ENCODE measurements at regions not wholly inside any gene's neighbourhood (a gene's known extent, or its start where the extent isn't known, plus 50 kb on each side); places are given as distances from the start of the nearest gene placed in this dataset.

DNA sequence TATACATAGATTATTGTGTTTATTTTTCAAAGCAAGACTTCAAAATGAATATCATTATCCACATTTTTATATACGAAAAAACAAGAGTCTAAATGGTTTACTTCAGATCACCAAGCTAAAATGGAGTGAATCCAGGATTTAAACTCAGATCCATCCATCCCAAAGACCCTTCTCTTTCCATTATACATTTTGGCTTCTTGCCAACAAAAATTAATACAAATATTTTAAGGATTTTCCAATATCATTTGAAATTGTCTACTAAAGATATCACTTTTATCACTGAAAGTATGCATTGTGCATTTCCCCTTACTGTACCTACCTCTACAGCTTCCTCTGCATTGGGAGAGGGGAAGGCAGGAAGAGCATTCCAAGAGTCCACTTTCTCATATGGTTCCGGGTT is 541.2 kb downstream of the RPS29 start:
- no peak for ATAC-seq
- TF ChIP-seq, protein P1, sequence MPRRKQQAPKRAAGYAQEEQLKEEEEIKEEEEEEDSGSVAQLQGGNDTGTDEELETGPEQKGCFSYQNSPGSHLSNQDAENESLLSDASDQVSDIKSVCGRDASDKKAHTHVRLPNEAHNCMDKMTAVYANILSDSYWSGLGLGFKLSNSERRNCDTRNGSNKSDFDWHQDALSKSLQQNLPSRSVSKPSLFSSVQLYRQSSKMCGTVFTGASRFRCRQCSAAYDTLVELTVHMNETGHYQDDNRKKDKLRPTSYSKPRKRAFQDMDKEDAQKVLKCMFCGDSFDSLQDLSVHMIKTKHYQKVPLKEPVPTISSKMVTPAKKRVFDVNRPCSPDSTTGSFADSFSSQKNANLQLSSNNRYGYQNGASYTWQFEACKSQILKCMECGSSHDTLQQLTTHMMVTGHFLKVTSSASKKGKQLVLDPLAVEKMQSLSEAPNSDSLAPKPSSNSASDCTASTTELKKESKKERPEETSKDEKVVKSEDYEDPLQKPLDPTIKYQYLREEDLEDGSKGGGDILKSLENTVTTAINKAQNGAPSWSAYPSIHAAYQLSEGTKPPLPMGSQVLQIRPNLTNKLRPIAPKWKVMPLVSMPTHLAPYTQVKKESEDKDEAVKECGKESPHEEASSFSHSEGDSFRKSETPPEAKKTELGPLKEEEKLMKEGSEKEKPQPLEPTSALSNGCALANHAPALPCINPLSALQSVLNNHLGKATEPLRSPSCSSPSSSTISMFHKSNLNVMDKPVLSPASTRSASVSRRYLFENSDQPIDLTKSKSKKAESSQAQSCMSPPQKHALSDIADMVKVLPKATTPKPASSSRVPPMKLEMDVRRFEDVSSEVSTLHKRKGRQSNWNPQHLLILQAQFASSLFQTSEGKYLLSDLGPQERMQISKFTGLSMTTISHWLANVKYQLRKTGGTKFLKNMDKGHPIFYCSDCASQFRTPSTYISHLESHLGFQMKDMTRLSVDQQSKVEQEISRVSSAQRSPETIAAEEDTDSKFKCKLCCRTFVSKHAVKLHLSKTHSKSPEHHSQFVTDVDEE (CRISPR knock-in tag; IDR thresholded peaks at IDR 0.05), result no peak

- TF ChIP-seq CSDC2 (CRISPR knock-in tag; IDR thresholded peaks at IDR 0.05) (no peak), ZNF8 (CRISPR knock-in tag; IDR thresholded peaks at IDR 0.05) (no peak), ZFP30 (CRISPR knock-in tag; IDR thresholded peaks at IDR 0.05) (no peak), ZNF70 (CRISPR knock-in tag; IDR thresholded peaks at IDR 0.05) (no peak), OSR1 (CRISPR knock-in tag; IDR thresholded peaks at IDR 0.05) (no peak), RARB (CRISPR knock-in tag; IDR thresholded peaks at IDR 0.05) (no peak), PPARA (CRISPR knock-in tag; IDR thresholded peaks at IDR 0.05; ENCODE audit: borderline replicate concordance) (no peak), POU6F1 (CRISPR knock-in tag; IDR thresholded peaks at IDR 0.05; ENCODE audit: borderline replicate concordance, low read depth) (no peak), ZFP3 (CRISPR knock-in tag; IDR thresholded peaks at IDR 0.05) (no peak), TCF4 (CRISPR knock-in tag; IDR thresholded peaks at IDR 0.05; ENCODE audit: borderline replicate concordance) (no peak), SNAI2 (CRISPR knock-in tag; IDR thresholded peaks at IDR 0.05) (no peak)
- TF ChIP-seq, protein P2, sequence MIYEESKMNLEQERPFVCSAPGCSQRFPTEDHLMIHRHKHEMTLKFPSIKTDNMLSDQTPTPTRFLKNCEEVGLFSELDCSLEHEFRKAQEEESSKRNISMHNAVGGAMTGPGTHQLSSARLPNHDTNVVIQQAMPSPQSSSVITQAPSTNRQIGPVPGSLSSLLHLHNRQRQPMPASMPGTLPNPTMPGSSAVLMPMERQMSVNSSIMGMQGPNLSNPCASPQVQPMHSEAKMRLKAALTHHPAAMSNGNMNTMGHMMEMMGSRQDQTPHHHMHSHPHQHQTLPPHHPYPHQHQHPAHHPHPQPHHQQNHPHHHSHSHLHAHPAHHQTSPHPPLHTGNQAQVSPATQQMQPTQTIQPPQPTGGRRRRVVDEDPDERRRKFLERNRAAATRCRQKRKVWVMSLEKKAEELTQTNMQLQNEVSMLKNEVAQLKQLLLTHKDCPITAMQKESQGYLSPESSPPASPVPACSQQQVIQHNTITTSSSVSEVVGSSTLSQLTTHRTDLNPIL (CRISPR knock-in tag; IDR thresholded peaks at IDR 0.05; ENCODE audit: low read depth), result no peak
- TF ChIP-seq, protein P1 (CRISPR knock-in tag; IDR thresholded peaks at IDR 0.05), result no peak
Observed at GRCh38 chr14:49036984-49037516, 549.1 kb downstream of the RPS29 start.

DNA sequence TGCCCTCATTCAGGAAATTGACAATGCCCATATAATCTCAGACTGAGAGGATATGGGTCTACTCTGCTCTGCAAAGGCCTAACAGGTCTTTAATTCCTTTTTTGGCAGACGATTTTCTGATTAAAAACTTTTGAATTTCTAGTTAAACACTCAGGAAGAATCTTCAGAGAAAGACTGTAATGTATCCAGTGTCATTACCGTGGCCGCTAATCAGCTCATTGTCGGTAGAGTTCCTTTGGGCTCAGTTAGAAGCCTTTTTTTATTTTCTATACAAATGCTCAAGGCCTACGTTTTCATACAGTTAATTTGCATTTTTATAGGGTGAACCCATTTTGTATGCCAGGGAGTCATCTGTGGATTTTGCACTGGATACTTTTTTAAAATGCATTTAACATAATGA is 549.9 kb downstream of the RPS29 start:
- no peak for ATAC-seq
- TF ChIP-seq ZNF565 (CRISPR knock-in tag; conservative IDR thresholded peaks at IDR 0.05; ENCODE audit: low read depth), result no peak
- TF ChIP-seq RARB (CRISPR knock-in tag; IDR thresholded peaks at IDR 0.05), result no peak
- no peak for TF ChIP-seq ISL1 (CRISPR knock-in tag; IDR thresholded peaks at IDR 0.05)
- no peak for TF ChIP-seq ZNF70 (CRISPR knock-in tag; IDR thresholded peaks at IDR 0.05)
- TF ChIP-seq CSRNP3 (CRISPR knock-in tag; IDR thresholded peaks at IDR 0.05), result no peak
- no peak for TF ChIP-seq ARNTL (CRISPR knock-in tag; IDR thresholded peaks at IDR 0.05; ENCODE audit: borderline replicate concordance, low read depth)
- no peak for TF ChIP-seq ZFP30 (CRISPR knock-in tag; IDR thresholded peaks at IDR 0.05)
- TF ChIP-seq, protein P2 (CRISPR knock-in tag; IDR thresholded peaks at IDR 0.05; ENCODE audit: low read depth), result no peak
- no peak for TF ChIP-seq TOX (CRISPR knock-in tag; IDR thresholded peaks at IDR 0.05; ENCODE audit: borderline replicate concordance)
- no peak for TF ChIP-seq TCF4 (CRISPR knock-in tag; IDR thresholded peaks at IDR 0.05; ENCODE audit: borderline replicate concordance)
- TF ChIP-seq ZC3H10 (CRISPR knock-in tag; IDR thresholded peaks at IDR 0.05), result no peak
- no peak for TF ChIP-seq ZFP3 (CRISPR knock-in tag; IDR thresholded peaks at IDR 0.05)
- TF ChIP-seq GLIS3 (CRISPR knock-in tag; IDR thresholded peaks at IDR 0.05), result no peak
- no peak for TF ChIP-seq PPARA (CRISPR knock-in tag; IDR thresholded peaks at IDR 0.05; ENCODE audit: borderline replicate concordance)
- TF ChIP-seq, protein P1 (CRISPR knock-in tag; IDR thresholded peaks at IDR 0.05), result no peak
- no peak for TF ChIP-seq OSR1 (CRISPR knock-in tag; IDR thresholded peaks at IDR 0.05)
- no peak for TF ChIP-seq ESRRG (CRISPR knock-in tag; IDR thresholded peaks at IDR 0.05)
- no peak for TF ChIP-seq ZNF8 (CRISPR knock-in tag; IDR thresholded peaks at IDR 0.05)

More at GRCh38 chr14:49036984-49037516, 549.1 kb downstream of the RPS29 start:
- ATAC-seq, result no peak

All from SK-N-SH treated with all-trans-retinoic acid at 6 μM for 48 hours (cell line).